Mesendoderm (in vitro differentiated cells): ENCODE measurements at regions not wholly inside any gene's neighbourhood (a gene's known extent, or its start where the extent isn't known, plus 50 kb on each side); places are given as distances from the start of the nearest gene placed in this dataset.
A peak's percentile ranks its signal among the peaks of the same experiment; 100 is the strongest.

Source experiments
- DNase-seq: peaks from one replicate; pipeline ENCODE4 v3.0.0; 2013
- H2AK5ac ChIP-seq: 2 replicates; pipeline ENCODE4 v1.6.1; 2013; ENCODE audit warnings: low read length, inconsistent platforms
- H2BK120ac ChIP-seq: 2 replicates; pipeline ENCODE4 v1.6.1; 2013; ENCODE audit warnings: low read depth, mild to moderate bottlenecking, low read length, moderate library complexity, mixed read lengths
- H2BK15ac ChIP-seq: replicated peaks from 2 replicates; pipeline ENCODE4 v1.6.1; 2013; ENCODE audit warnings: low read depth, mild to moderate bottlenecking, moderate library complexity
- H2BK5ac ChIP-seq: 2 replicates; pipeline ENCODE4 v1.6.1; 2013; ENCODE audit warnings: low read length, inconsistent platforms
- H3K18ac ChIP-seq: 2 replicates; pipeline ENCODE4 v1.6.1; 2013; ENCODE audit warnings: mild to moderate bottlenecking, low read length, mixed read lengths
- H3K23ac ChIP-seq: one replicate; pipeline ENCODE4 v1.6.1; 2013; ENCODE audit warnings: low read length
- H3K27ac ChIP-seq: 2 replicates; pipeline ENCODE4 v1.5.1; 2013; ENCODE audit warnings: low read depth, mild to moderate bottlenecking, inconsistent platforms, low read length, moderate library complexity
- H3K27me3 ChIP-seq: 2 replicates; pipeline ENCODE4 v1.6.1; 2013; ENCODE audit warnings: low read length, control low read depth, mild to moderate bottlenecking, inconsistent platforms; ENCODE audit not compliant: insufficient read depth, poor library complexity
- H3K36me3 ChIP-seq: 2 replicates; pipeline ENCODE4 v1.6.1; 2013; ENCODE audit warnings: low read length, inconsistent platforms; ENCODE audit not compliant: control insufficient read depth, insufficient read depth
- H3K4ac ChIP-seq: one replicate; pipeline ENCODE4 v1.6.1; 2013; ENCODE audit warnings: low read depth, mild to moderate bottlenecking, low read length, moderate library complexity
- H3K4me1 ChIP-seq: 2 replicates; pipeline ENCODE4 v1.6.1; 2013; ENCODE audit warnings: low read depth, low read length, inconsistent platforms; ENCODE audit not compliant: control insufficient read depth
- H3K4me2 ChIP-seq: 2 replicates; pipeline ENCODE4 v1.6.1; 2013; ENCODE audit warnings: low read length
- H3K4me3 ChIP-seq: 2 replicates; pipeline ENCODE4 v1.5.1; 2013; ENCODE audit warnings: mild to moderate bottlenecking, low read length
- H3K56ac ChIP-seq: one replicate; pipeline ENCODE4 v1.6.1; 2013; ENCODE audit warnings: low read length
- H3K79me1 ChIP-seq: 2 replicates; pipeline ENCODE4 v1.6.1; 2013; ENCODE audit warnings: low read length, inconsistent platforms
- H3K79me2 ChIP-seq: 2 replicates; pipeline ENCODE4 v1.6.1; 2013; ENCODE audit warnings: mild to moderate bottlenecking, low read length; ENCODE audit not compliant: control insufficient read depth, insufficient read depth
- H3K9ac ChIP-seq: 2 replicates; pipeline ENCODE4 v1.6.1; 2013; ENCODE audit warnings: low read length, inconsistent platforms
- H4K5ac ChIP-seq: one replicate; pipeline ENCODE4 v1.6.1; 2013; ENCODE audit warnings: low read length
- H4K8ac ChIP-seq: one replicate; pipeline ENCODE4 v1.6.1; 2013; ENCODE audit warnings: low read depth, mild to moderate bottlenecking, control low read depth, low read length, moderate library complexity
- WGBS: extraction: QIAGEN DNeasy Blood & Tissue Kit; methylation state at CpG from one replicate; pipeline ENCODE4 v1.1.7; 2013; ENCODE audit warnings: low lambda C conversion rate, missing lambda C conversion rate; ENCODE audit not compliant: insufficient coverage; ENCODE audit errors: extremely low coverage; 5-methylcytosine and 5-hydroxymethylcytosine counted together

- Histone ChIP-seq H4K5ac (no peak overlapping the region), H3K4ac (peak overlapping the region; percentile 9), H3K27me3 (no peaks in the 10 kb centered on the region), H3K56ac (peak overlapping the region; percentile 25), H4K8ac (no peak overlapping the region), H3K27ac (no peak overlapping the region), H3K4me2 (no peak overlapping the region), H2BK5ac (peak overlapping the region; percentile 64), H3K4me3 (no peak overlapping the region), H2BK120ac (peak overlapping the region; percentile 28), H3K79me1 (no peaks in the 10 kb centered on the region), H3K23ac (no peak overlapping the region), H3K36me3 (no peaks in the 10 kb centered on the region), H2BK15ac (peak overlapping the region; percentile 57), H3K79me2 (peaks cover 5% of the 10 kb centered on the region), H3K9ac (no peak overlapping the region), H3K4me1 (no peaks in the 10 kb centered on the region), H3K18ac (no peak overlapping the region), H2AK5ac (no peak overlapping the region)
- no peak for DNase-seq
- WGBS, result no CpG with 5 or more reads among the region's 6 CpGs
Measured at GRCh38 chr6:27136077-27136644, 111.3 kb upstream of the PRSS16 start.

- Histone ChIP-seq H3K27ac (no peak overlapping the region), H3K4me1 (no peaks in the 10 kb centered on the region), H2BK120ac (no peak overlapping the region), H3K79me1 (no peaks in the 10 kb centered on the region), H4K5ac (no peak overlapping the region), H3K9ac (no peak overlapping the region), H3K56ac (no peak overlapping the region), H3K27me3 (no peaks in the 10 kb centered on the region), H3K4me2 (no peak overlapping the region), H3K4me3 (no peak overlapping the region), H3K36me3 (no peaks in the 10 kb centered on the region), H3K23ac (no peak overlapping the region), H2AK5ac (no peak overlapping the region), H3K4ac (no peak overlapping the region), H2BK5ac (no peak overlapping the region), H4K8ac (no peak overlapping the region), H3K18ac (no peak overlapping the region), H3K79me2 (peaks cover 9% of the 10 kb centered on the region), H2BK15ac (peak overlapping the region; percentile 57)
- DNase-seq, result no peak
- WGBS, result no CpG with 5 or more reads among the region's 5 CpGs
Measured at GRCh38 chr6:27136978-27137814, 110.3 kb upstream of the PRSS16 start.

GRCh38 chr6:27138406-27138805 is 109.1 kb upstream of the PRSS16 start:
- H3K4me3 ChIP-seq, result no peak overlapping the region
- H3K79me1 ChIP-seq, result no peaks in the 10 kb centered on the region
- peaks cover 11% of the 10 kb centered on the region for H3K79me2 ChIP-seq
- peak overlapping the region; percentile 44 for H3K9ac ChIP-seq
- H3K4me2 ChIP-seq, result no peak overlapping the region
- peak overlapping the region; percentile 87 for H3K18ac ChIP-seq
- H2BK120ac ChIP-seq, result peak overlapping the region; percentile 94
- peak overlapping the region; percentile 63 for H3K56ac ChIP-seq
- H2BK5ac ChIP-seq, result peak overlapping the region; percentile 84
- peak; percentile 51 for DNase-seq
- no peaks in the 10 kb centered on the region for H3K27me3 ChIP-seq
- H4K8ac ChIP-seq, result no peak overlapping the region
- no peak overlapping the region for H4K5ac ChIP-seq
- peak overlapping the region; percentile 4 for H3K4ac ChIP-seq
- H2BK15ac ChIP-seq, result peak overlapping the region; percentile 92
- H3K27ac ChIP-seq, result peak overlapping the region; percentile 31
- no peaks in the 10 kb centered on the region for H3K36me3 ChIP-seq
- H3K4me1 ChIP-seq, result no peaks in the 10 kb centered on the region
- no peak overlapping the region for H2AK5ac ChIP-seq
- H3K23ac ChIP-seq, result no peak overlapping the region
- no CpG with 5 or more reads among the region's 3 CpGs for WGBS

GRCh38 chr6:27138837-27139755 is 108.4 kb upstream of the PRSS16 start:
- Histone ChIP-seq H3K23ac (peak overlapping the region; percentile 75), H4K8ac (no peak overlapping the region), H3K4ac (peak overlapping the region; percentile 41), H2AK5ac (no peak overlapping the region), H3K56ac (peak overlapping the region; percentile 95), H3K18ac (peak overlapping the region; percentile 97), H3K4me1 (no peaks in the 10 kb centered on the region), H2BK120ac (no peak overlapping the region), H3K9ac (peak overlapping the region; percentile 97), H3K79me1 (no peaks in the 10 kb centered on the region), H3K4me3 (peak overlapping the region; percentile 94), H3K79me2 (peaks cover 11% of the 10 kb centered on the region), H3K4me2 (peak overlapping the region; percentile 39), H4K5ac (no peak overlapping the region), H2BK5ac (peak overlapping the region; percentile 51), H3K27ac (peak overlapping the region; percentile 53), H3K36me3 (no peaks in the 10 kb centered on the region), H2BK15ac (no peak overlapping the region), H3K27me3 (no peaks in the 10 kb centered on the region)
- DNase-seq, result peak; percentile 99
- no CpG with 5 or more reads among the region's 36 CpGs for WGBS

GRCh38 chr6:27139756-27140579 is 107.5 kb upstream of the PRSS16 start:
- peak overlapping the region; percentile 53 for H3K27ac ChIP-seq
- no peaks in the 10 kb centered on the region for H3K27me3 ChIP-seq
- H2BK120ac ChIP-seq, result peak overlapping the region; percentile 37
- H2AK5ac ChIP-seq, result no peak overlapping the region
- no peak overlapping the region for H2BK15ac ChIP-seq
- H2BK5ac ChIP-seq, result no peak overlapping the region
- peaks cover 14% of the 10 kb centered on the region for H3K79me2 ChIP-seq
- no peaks in the 10 kb centered on the region for H3K4me1 ChIP-seq
- no peaks in the 10 kb centered on the region for H3K79me1 ChIP-seq
- H3K36me3 ChIP-seq, result no peaks in the 10 kb centered on the region
- no CpG with 5 or more reads among the region's 18 CpGs for WGBS
- no peak overlapping the region for H4K5ac ChIP-seq
- peak overlapping the region; percentile 95 for H3K56ac ChIP-seq
- peak overlapping the region; percentile 75 for H3K23ac ChIP-seq
- DNase-seq, result peak; percentile 78
- no peak overlapping the region for H4K8ac ChIP-seq
- H3K4me3 ChIP-seq, result peak overlapping the region; percentile 94
- peak overlapping the region; percentile 41 for H3K4ac ChIP-seq
- peak overlapping the region; percentile 39 for H3K4me2 ChIP-seq
- H3K18ac ChIP-seq, result peak overlapping the region; percentile 97
- peak overlapping the region; percentile 97 for H3K9ac ChIP-seq
